Thyroid gland (tissue), 4 donors: ENCODE measurements at regions not wholly inside any gene's neighbourhood (a gene's known extent, or its start where the extent isn't known, plus 50 kb on each side); places are given as distances from the start of the nearest gene placed in this dataset.

Experiments
- CTCF ChIP-seq, 6 experiments: fragments of 200-600 bp in 3 of 6; fragments of 450-650 bp in 3 of 6; sonication (generic) in 3 of 6; IDR thresholded peaks; one replicate each; pipeline ENCODE4 v1.5.1; 2016 to 2019; ENCODE audit warnings: antibody characterized with exemption in 6 of 6, mild to moderate bottlenecking in 2 of 6, inconsistent platforms in 1 of 6, moderate library complexity in 1 of 6
- POLR2A ChIP-seq, 2 donors: fragments of 450-650 bp; IDR thresholded peaks; one replicate each; pipeline ENCODE4 v1.6.1; 2017; ENCODE audit warnings: antibody characterized with exemption in 2 of 2, mild to moderate bottlenecking in 2 of 2, moderate library complexity in 1 of 2

GRCh38 chr18:33906046-33906445 is 318.7 kb downstream of the NOL4 start:
- TF ChIP-seq CTCF (IDR thresholded peaks at IDR 0.05) (no peak), POLR2A (IDR thresholded peaks at IDR 0.05) (no peak)
